GM12878 (cell line): ENCODE measurements at regions not wholly inside any gene's neighbourhood (a gene's known extent, or its start where the extent isn't known, plus 50 kb on each side); places are given as distances from the start of the nearest gene placed in this dataset.

Source experiments
- ATAC-seq: fragments of 200-7000 bp; cut with Tn5 transposase; 3 replicates; pipeline ENCODE4 v1.9.1; 2020; ENCODE audit warnings: mild to moderate bottlenecking, moderate library complexity
- BruUV-seq: library from RNA; stranded (reverse); fragments of 400-500 nt; replicated peaks from 2 replicates; lab custom pipeline; 2021; lab: Mats Ljungman, UMichigan
- CTCF ChIA-PET: fragments of 300-600 bp; sonication (Branson Sonifier 250); formaldehyde crosslinking; extraction: SDS; loops from one replicate; lab custom pipeline; 2021; ENCODE audit warnings: inconsistent platforms; lab: Yijun Ruan, JAX
- POLR2A ChIA-PET: fragments of 350-600 bp; formaldehyde crosslinking; extraction: SDS; loops from one replicate; lab custom pipeline; 2021; ENCODE audit warnings: inconsistent platforms; lab: Charles Lee
- RAD21 ChIA-PET: fragments of 300-600 bp; sonication (Branson Sonifier 250); formaldehyde crosslinking; loops from one replicate; lab custom pipeline; 2023; ENCODE audit warnings: antibody characterized with exemption; ENCODE audit not compliant: unreplicated experiment; lab: Charles Lee
- SMC1A ChIA-PET: fragments of 300-600 bp; sonication (Branson Sonifier 250); formaldehyde crosslinking; loops from one replicate; lab custom pipeline; 2023; ENCODE audit not compliant: unreplicated experiment, uncharacterized antibody; lab: Charles Lee
- DNase-seq: peaks from one replicate; pipeline ENCODE4 v3.0.0-alpha.2; 2011; ENCODE audit warnings: low read depth, low spot score
- FAIRE-seq: peaks from 3 replicates; lab custom pipeline; 2011; peaks lifted over from hg19 to GRCh38; lab: Jason Lieb, UNC
- H2AFZ ChIP-seq: 2 replicates; pipeline ENCODE4 v1.6.0; 2011; ENCODE audit warnings: low read depth, low read length, control low read depth; ENCODE audit not compliant: control insufficient read depth
- H3K27ac ChIP-seq: 2 replicates; pipeline ENCODE4 v1.5.1; 2011; ENCODE audit warnings: control low read depth; ENCODE audit not compliant: control insufficient read depth, insufficient read depth
- H3K27me3 ChIP-seq, 2 experiments: replicated peaks in 1 of 2; 2 replicates each; pipeline versions ENCODE4 v1.6.0 to v1.6.1; 2011; ENCODE audit warnings: low read length in 1 of 2; ENCODE audit not compliant: control insufficient read depth in 2 of 2, insufficient read depth in 2 of 2
- H3K36me3 ChIP-seq, 2 experiments: 2 replicates each; pipeline ENCODE4 v1.5.1; 2011; ENCODE audit warnings: low read length in 1 of 2; ENCODE audit not compliant: control insufficient read depth in 2 of 2, insufficient read depth in 2 of 2
- H3K4me1 ChIP-seq: 2 replicates; pipeline ENCODE4 v1.6.1; 2011; ENCODE audit warnings: mild to moderate bottlenecking, low read length, moderate library complexity, mixed read lengths; ENCODE audit not compliant: control insufficient read depth, insufficient read depth
- H3K4me2 ChIP-seq: 2 replicates; pipeline ENCODE4 v1.6.0; 2011; ENCODE audit warnings: control low read depth; ENCODE audit not compliant: control insufficient read depth, insufficient read depth
- H3K4me3 ChIP-seq: fragments of 200-600 bp; sonication (generic); 2 replicates; pipeline ENCODE4 v1.5.1; 2016
- H3K79me2 ChIP-seq: 2 replicates; pipeline ENCODE4 v1.6.0; 2011; ENCODE audit warnings: low read length; ENCODE audit not compliant: control insufficient read depth, insufficient read depth
- H3K9ac ChIP-seq: 2 replicates; pipeline ENCODE4 v1.8.0; 2011; ENCODE audit warnings: low read length, control low read depth, mixed read lengths; ENCODE audit not compliant: control insufficient read depth, insufficient read depth
- H3K9me3 ChIP-seq: replicated peaks from 3 replicates; pipeline ENCODE4 v1.5.1; 2011; ENCODE audit warnings: mild to moderate bottlenecking, low read length; ENCODE audit not compliant: control insufficient read depth, insufficient read depth
- H4K20me1 ChIP-seq: 2 replicates; pipeline ENCODE4 v1.6.0; 2011; ENCODE audit not compliant: control insufficient read depth, insufficient read depth
- ATF7 ChIP-seq: fragments of 450-650 bp; IDR thresholded peaks from 2 replicates; pipeline ENCODE4 v1.6.1; 2016; ENCODE audit warnings: low read depth, mild to moderate bottlenecking
- EED ChIP-seq: sonication (generic); IDR thresholded peaks from 2 replicates; pipeline ENCODE4 v1.6.1; 2016; ENCODE audit warnings: antibody characterized with exemption, low read depth
- FOXM1 ChIP-seq: IDR thresholded peaks from 2 replicates; pipeline ENCODE4 v1.6.1; 2012; ENCODE audit warnings: low read depth, mild to moderate bottlenecking, inconsistent platforms, low read length, moderate library complexity
- GATAD2B ChIP-seq: fragments of 450-650 bp; conservative IDR thresholded peaks from 2 replicates; pipeline ENCODE4 v1.6.1; 2017; ENCODE audit warnings: low read depth, mild to moderate bottlenecking, moderate library complexity
- HDAC2 ChIP-seq: fragments of 200-600 bp; sonication (generic); IDR thresholded peaks from 2 replicates; pipeline ENCODE4 v1.6.1; 2017
- MEF2B ChIP-seq: fragments of 450-650 bp; IDR thresholded peaks from 2 replicates; pipeline ENCODE4 v1.6.1; 2018; ENCODE audit warnings: mild to moderate bottlenecking, moderate library complexity; ENCODE audit not compliant: partially characterized antibody, poor library complexity, severe bottlenecking
- SIX5 ChIP-seq: IDR thresholded peaks from 2 replicates; pipeline ENCODE4 v1.6.1; 2011; ENCODE audit warnings: mild to moderate bottlenecking, low read depth, low read length, moderate library complexity; ENCODE audit not compliant: severe bottlenecking
- STAT1 ChIP-seq: fragments of 450-650 bp; conservative IDR thresholded peaks from 2 replicates; pipeline ENCODE4 v1.6.1; 2014; ENCODE audit warnings: antibody characterized with exemption, mild to moderate bottlenecking
- YY1 ChIP-seq: IDR thresholded peaks from 2 replicates; pipeline ENCODE4 v1.6.1; 2011; ENCODE audit warnings: low read depth, mild to moderate bottlenecking, low read length
- ZNF274 ChIP-seq: IDR thresholded peaks from one replicate; pipeline ENCODE4 v1.8.0; 2011; ENCODE audit not compliant: insufficient read length, insufficient read depth
- ZZZ3 ChIP-seq: IDR thresholded peaks from 2 replicates; pipeline ENCODE4 v1.6.1; 2011; ENCODE audit warnings: low read depth; ENCODE audit not compliant: control insufficient read depth, insufficient read length
- WGBS: methylation state at CpG from one replicate; pipeline ENCODE4 v1.1.6; 2016; ENCODE audit warnings: low lambda C conversion rate; ENCODE audit not compliant: insufficient replicate concordance, insufficient coverage; ENCODE audit errors: missing lambda C conversion rate; 5-methylcytosine and 5-hydroxymethylcytosine counted together
- in situ Hi-C: fragments of 300-500 bp; cut with MboI; formaldehyde crosslinking; loops from 9 replicates; pipeline ENCODE4 v1.14.3; 2018; ENCODE audit warnings: mixed read lengths
- intact Hi-C: fragments of 100-400 bp; cut with micrococcal nuclease; formaldehyde crosslinking; loops from one replicate; pipeline ENCODE4 v1.14.2; 2022; ENCODE audit not compliant: unreplicated experiment
- TF ChIP-seq, protein P1 (sequence below): IDR thresholded peaks from 2 replicates; pipeline ENCODE4 v1.6.1; 2012; ENCODE audit warnings: low read depth, low read length, improper control_type of control experiment
- TF ChIP-seq, protein P2 (sequence below): fragments of 450-650 bp; IDR thresholded peaks from 2 replicates; pipeline ENCODE4 v1.6.1; 2017; ENCODE audit warnings: mild to moderate bottlenecking
- TF ChIP-seq, protein P3 (sequence below): IDR thresholded peaks from 2 replicates; pipeline ENCODE4 v1.6.1; 2011; ENCODE audit warnings: low read depth, mild to moderate bottlenecking, low read length, moderate library complexity, borderline replicate concordance; ENCODE audit errors: extremely low read depth
- TF ChIP-seq, protein P4 (sequence below): fragments of 450-650 bp; IDR thresholded peaks from 2 replicates; pipeline ENCODE4 v1.6.1; 2016; ENCODE audit warnings: mild to moderate bottlenecking

DNA sequence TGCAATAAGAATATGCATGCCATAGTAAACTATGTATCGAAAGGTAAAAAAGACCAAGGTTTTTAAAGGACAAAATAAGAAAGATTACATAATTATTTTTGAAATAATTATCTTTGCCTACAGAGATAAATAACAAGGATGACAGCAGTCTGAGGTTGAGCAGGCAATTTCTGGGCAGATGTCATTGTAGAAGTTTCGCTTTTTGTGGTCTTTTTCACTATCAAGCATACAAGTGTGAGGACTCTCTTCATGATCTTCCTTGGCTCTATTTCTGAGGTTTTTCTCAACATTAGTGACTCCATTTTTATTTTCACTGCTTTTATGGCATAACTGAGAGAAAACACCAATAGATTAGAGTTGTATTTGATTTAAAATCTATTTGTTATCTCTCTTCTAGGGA lies 1337.9 kb upstream of the EPHA6 start:
- POLR2A ChIA-PET = no interaction called here
- no TSS peak for BruUV-seq
- no peaks in the 10 kb centered on the region for H3K9me3 ChIP-seq
- no peaks in the 10 kb centered on the region for H3K36me3 ChIP-seq
- SMC1A ChIA-PET = interaction anchor here (0.6 kb wide), 1 partner anchor 16 kb away, joined by 3 read pairs; no protein-coding TSS in a partner anchor
- intact Hi-C loops (no loop called here), in situ Hi-C loops (no loop called here)
- no peak overlapping the region for H3K9ac ChIP-seq
- RAD21 ChIA-PET = no interaction called here
- TF ChIP-seq, protein P1, sequence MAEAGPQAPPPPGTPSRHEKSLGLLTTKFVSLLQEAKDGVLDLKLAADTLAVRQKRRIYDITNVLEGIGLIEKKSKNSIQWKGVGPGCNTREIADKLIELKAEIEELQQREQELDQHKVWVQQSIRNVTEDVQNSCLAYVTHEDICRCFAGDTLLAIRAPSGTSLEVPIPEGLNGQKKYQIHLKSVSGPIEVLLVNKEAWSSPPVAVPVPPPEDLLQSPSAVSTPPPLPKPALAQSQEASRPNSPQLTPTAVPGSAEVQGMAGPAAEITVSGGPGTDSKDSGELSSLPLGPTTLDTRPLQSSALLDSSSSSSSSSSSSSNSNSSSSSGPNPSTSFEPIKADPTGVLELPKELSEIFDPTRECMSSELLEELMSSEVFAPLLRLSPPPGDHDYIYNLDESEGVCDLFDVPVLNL = no peak
- TF ChIP-seq ATF7 = 0 out of 2 replicates have a peak, but pooled peaks have one; percentile 19
- DNase-seq (no peak), FAIRE-seq (no peak), ATAC-seq (peak; percentile 91)
- H3K4me3 ChIP-seq = no peak overlapping the region
- 0% methylated on average over 2 of the region's 2 CpGs for WGBS
- H2AFZ ChIP-seq = no peak overlapping the region
- H4K20me1 ChIP-seq = no peaks in the 10 kb centered on the region
- no peak overlapping the region for H3K4me2 ChIP-seq
- H3K27ac ChIP-seq = no peak overlapping the region
- no peaks in the 10 kb centered on the region for H3K79me2 ChIP-seq
- no peaks in the 10 kb centered on the region for H3K4me1 ChIP-seq
- CTCF ChIA-PET = no interaction called here
- H3K27me3 ChIP-seq = no peaks in the 10 kb centered on the region

DNA sequence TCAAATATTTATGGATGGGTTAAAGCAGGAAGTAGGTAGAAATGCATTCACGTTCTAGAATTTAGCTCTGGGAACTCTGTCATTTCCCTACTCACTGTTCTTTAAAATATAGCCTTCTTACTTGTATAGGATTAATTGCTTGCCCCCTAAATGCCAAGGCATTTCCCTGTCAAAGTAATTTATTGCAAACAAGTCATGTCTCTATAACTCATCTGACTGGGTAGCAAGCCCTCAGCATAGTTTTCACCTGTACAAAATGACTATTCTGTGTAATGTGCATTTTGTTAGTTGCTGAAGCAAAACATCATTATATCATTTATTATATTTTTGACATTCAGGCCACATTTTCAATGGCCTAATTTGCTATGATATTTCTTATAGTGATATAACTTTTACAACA lies 1308.2 kb upstream of the EPHA6 start:
- Histone ChIP-seq H4K20me1 (no peaks in the 10 kb centered on the region), H3K4me1 (no peaks in the 10 kb centered on the region), H3K9me3 (no peaks in the 10 kb centered on the region), H3K27ac (no peak overlapping the region), H3K79me2 (no peaks in the 10 kb centered on the region), H3K36me3 (no peaks in the 10 kb centered on the region), H2AFZ (no peak overlapping the region), H3K4me3 (no peak overlapping the region), H3K4me2 (no peak overlapping the region), H3K9ac (no peak overlapping the region), H3K27me3 (no peaks in the 10 kb centered on the region)
- CTCF ChIA-PET = no interaction called here
- intact Hi-C loops = no loop called here
- SMC1A ChIA-PET = no interaction called here
- FAIRE-seq (no peak), ATAC-seq (no peak), DNase-seq (no peak)
- WGBS = 0% methylated on average over 1 of the region's 1 CpG
- RAD21 ChIA-PET = no interaction called here
- BruUV-seq = no TSS peak
- in situ Hi-C loops = no loop called here
- POLR2A ChIA-PET = no interaction called here
- TF ChIP-seq, protein P2, sequence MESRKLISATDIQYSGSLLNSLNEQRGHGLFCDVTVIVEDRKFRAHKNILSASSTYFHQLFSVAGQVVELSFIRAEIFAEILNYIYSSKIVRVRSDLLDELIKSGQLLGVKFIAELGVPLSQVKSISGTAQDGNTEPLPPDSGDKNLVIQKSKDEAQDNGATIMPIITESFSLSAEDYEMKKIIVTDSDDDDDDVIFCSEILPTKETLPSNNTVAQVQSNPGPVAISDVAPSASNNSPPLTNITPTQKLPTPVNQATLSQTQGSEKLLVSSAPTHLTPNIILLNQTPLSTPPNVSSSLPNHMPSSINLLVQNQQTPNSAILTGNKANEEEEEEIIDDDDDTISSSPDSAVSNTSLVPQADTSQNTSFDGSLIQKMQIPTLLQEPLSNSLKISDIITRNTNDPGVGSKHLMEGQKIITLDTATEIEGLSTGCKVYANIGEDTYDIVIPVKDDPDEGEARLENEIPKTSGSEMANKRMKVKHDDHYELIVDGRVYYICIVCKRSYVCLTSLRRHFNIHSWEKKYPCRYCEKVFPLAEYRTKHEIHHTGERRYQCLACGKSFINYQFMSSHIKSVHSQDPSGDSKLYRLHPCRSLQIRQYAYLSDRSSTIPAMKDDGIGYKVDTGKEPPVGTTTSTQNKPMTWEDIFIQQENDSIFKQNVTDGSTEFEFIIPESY = no peak
- TF ChIP-seq, protein P3, sequence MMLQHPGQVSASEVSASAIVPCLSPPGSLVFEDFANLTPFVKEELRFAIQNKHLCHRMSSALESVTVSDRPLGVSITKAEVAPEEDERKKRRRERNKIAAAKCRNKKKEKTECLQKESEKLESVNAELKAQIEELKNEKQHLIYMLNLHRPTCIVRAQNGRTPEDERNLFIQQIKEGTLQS = no peak
- TF ChIP-seq HDAC2 (no peak), SIX5 (no peak), ZZZ3 (no peak), YY1 (no peak), MEF2B (no peak), FOXM1 (no peak), ZNF274 (no peak), EED (no peak), GATAD2B (no peak), STAT1 (no peak)
- TF ChIP-seq, protein P4, sequence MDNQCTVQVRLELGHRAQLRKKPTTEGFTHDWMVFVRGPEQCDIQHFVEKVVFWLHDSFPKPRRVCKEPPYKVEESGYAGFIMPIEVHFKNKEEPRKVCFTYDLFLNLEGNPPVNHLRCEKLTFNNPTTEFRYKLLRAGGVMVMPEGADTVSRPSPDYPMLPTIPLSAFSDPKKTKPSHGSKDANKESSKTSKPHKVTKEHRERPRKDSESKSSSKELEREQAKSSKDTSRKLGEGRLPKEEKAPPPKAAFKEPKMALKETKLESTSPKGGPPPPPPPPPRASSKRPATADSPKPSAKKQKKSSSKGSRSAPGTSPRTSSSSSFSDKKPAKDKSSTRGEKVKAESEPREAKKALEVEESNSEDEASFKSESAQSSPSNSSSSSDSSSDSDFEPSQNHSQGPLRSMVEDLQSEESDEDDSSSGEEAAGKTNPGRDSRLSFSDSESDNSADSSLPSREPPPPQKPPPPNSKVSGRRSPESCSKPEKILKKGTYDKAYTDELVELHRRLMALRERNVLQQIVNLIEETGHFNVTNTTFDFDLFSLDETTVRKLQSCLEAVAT = no peak
